Activated B cell treated with CpG ODN at 0.5 μM for 24 hours (primary cell): ENCODE measurements at regions not wholly inside any gene's neighbourhood (a gene's known extent, or its start where the extent isn't known, plus 50 kb on each side); places are given as distances from the start of the nearest gene placed in this dataset.

Experiments
- ATAC-seq: fragments of 200-7000 bp; cut with Tn5 transposase; one replicate; pipeline ENCODE4 v1.10.0; 2021; ENCODE audit warnings: low read depth, mild to moderate bottlenecking, moderate library complexity
- CTCF ChIA-PET: fragments of 350-600 bp; sonication (Branson Sonifier 250); formaldehyde crosslinking; loops from one replicate; lab custom pipeline; 2021; ENCODE audit warnings: antibody characterized with exemption; lab: Charles Lee
- POLR2A ChIA-PET: fragments of 350-600 bp; sonication (Branson Sonifier 250); formaldehyde crosslinking; loops from one replicate; lab custom pipeline; 2021; ENCODE audit warnings: antibody characterized with exemption; lab: Charles Lee
- DNase-seq: peaks from one replicate; pipeline ENCODE4 v3.0.0; 2022
- H3K27ac Mint-ChIP-seq: one replicate; pipeline ENCODE4 v1.8.0; 2020; ENCODE audit warnings: mixed read lengths
- H3K27me3 Mint-ChIP-seq: one replicate; pipeline ENCODE4 v1.8.0; 2021; ENCODE audit warnings: mixed read lengths
- H3K36me3 Mint-ChIP-seq: one replicate; pipeline ENCODE4 v1.8.0; 2021; ENCODE audit warnings: low read depth, mixed read lengths
- H3K4me1 Mint-ChIP-seq: one replicate; pipeline ENCODE4 v1.8.0; 2021; ENCODE audit warnings: mixed read lengths
- H3K4me3 Mint-ChIP-seq: one replicate; pipeline ENCODE4 v1.8.0; 2020; ENCODE audit warnings: mild to moderate bottlenecking, mixed read lengths
- H3K9me3 Mint-ChIP-seq: one replicate; pipeline ENCODE4 v1.8.0; 2020; ENCODE audit warnings: mixed read lengths
- CTCF ChIP-seq: fragments of 200-600 bp; IDR thresholded peaks from one replicate; pipeline ENCODE4 v1.8.0; 2022; ENCODE audit warnings: antibody characterized with exemption, mild to moderate bottlenecking
- intact Hi-C: fragments of 100-400 bp; cut with micrococcal nuclease; formaldehyde crosslinking; loops from one replicate; pipeline ENCODE4 v1.15.1; 2024

GRCh38 chr3:77967621-77968020, 927.7 kb downstream of the ROBO2 start:
- DNase-seq (no peak), ATAC-seq (no peak)
- no peaks in the 10 kb centered on the region for H3K36me3 Mint-ChIP-seq
- no peak for TF ChIP-seq CTCF
- no peak overlapping the region for H3K27ac Mint-ChIP-seq
- intact Hi-C loops: no loop called here
- H3K4me3 Mint-ChIP-seq: no peak overlapping the region
- H3K27me3 Mint-ChIP-seq: no peaks in the 10 kb centered on the region
- CTCF ChIA-PET: no interaction called here
- H3K4me1 Mint-ChIP-seq: no peaks in the 10 kb centered on the region
- H3K9me3 Mint-ChIP-seq: peaks cover 10% of the 10 kb centered on the region
- POLR2A ChIA-PET: no interaction called here

- TF ChIP-seq CTCF: no peak
- Mint-ChIP-seq H3K4me3 (no peak overlapping the region), H3K36me3 (no peaks in the 10 kb centered on the region), H3K4me1 (no peaks in the 10 kb centered on the region), H3K27me3 (no peaks in the 10 kb centered on the region), H3K27ac (no peak overlapping the region), H3K9me3 (peaks cover 4% of the 10 kb centered on the region)
- ChIA-PET CTCF (no interaction called here), POLR2A (no interaction called here)
- ATAC-seq (no peak), DNase-seq (no peak)
- intact Hi-C loops: no loop called here
Observed at GRCh38 chr3:77976079-77976478, 936.2 kb downstream of the ROBO2 start.

- POLR2A ChIA-PET: no interaction called here
- TF ChIP-seq CTCF: no peak
- Mint-ChIP-seq H3K27me3 (no peaks in the 10 kb centered on the region), H3K36me3 (no peaks in the 10 kb centered on the region), H3K4me3 (no peak overlapping the region), H3K4me1 (no peaks in the 10 kb centered on the region), H3K27ac (no peak overlapping the region), H3K9me3 (peaks cover 13% of the 10 kb centered on the region)
- DNase-seq (no peak), ATAC-seq (no peak)
- intact Hi-C loops: no loop called here
- CTCF ChIA-PET: no interaction called here
Observed at GRCh38 chr3:78003090-78003489, 963.2 kb downstream of the ROBO2 start.

GRCh38 chr3:78004571-78004970, 964.7 kb downstream of the ROBO2 start:
- TF ChIP-seq CTCF: no peak
- ATAC-seq (no peak), DNase-seq (no peak)
- Mint-ChIP-seq H3K9me3 (peaks cover 16% of the 10 kb centered on the region), H3K4me3 (no peak overlapping the region), H3K4me1 (no peaks in the 10 kb centered on the region), H3K36me3 (no peaks in the 10 kb centered on the region), H3K27ac (no peak overlapping the region), H3K27me3 (no peaks in the 10 kb centered on the region)
- intact Hi-C loops: no loop called here
- CTCF ChIA-PET: no interaction called here
- POLR2A ChIA-PET: no interaction called here

GRCh38 chr3:78013653-78014052, 973.8 kb downstream of the ROBO2 start:
- Mint-ChIP-seq H3K9me3 (peaks cover 8% of the 10 kb centered on the region), H3K27me3 (no peaks in the 10 kb centered on the region), H3K4me3 (no peak overlapping the region), H3K4me1 (no peaks in the 10 kb centered on the region), H3K36me3 (no peaks in the 10 kb centered on the region), H3K27ac (no peak overlapping the region)
- ATAC-seq: no peak
- DNase-seq: no peak
- ChIA-PET CTCF (no interaction called here), POLR2A (no interaction called here)
- intact Hi-C loops: no loop called here
- TF ChIP-seq CTCF: no peak
